MCF 10A (cell line): ENCODE measurements at regions not wholly inside any gene's neighbourhood (a gene's known extent, or its start where the extent isn't known, plus 50 kb on each side); places are given as distances from the start of the nearest gene placed in this dataset.
A peak's percentile ranks its signal among the peaks of the same experiment; 100 is the strongest.

Experiments
- BruUV-seq: library from RNA; stranded (reverse); fragments of 400-500 nt; replicated peaks from 2 replicates; lab custom pipeline; 2021; lab: Mats Ljungman, UMichigan
- CTCF ChIA-PET: fragments of 300-600 bp; sonication (Branson Sonifier 250); formaldehyde crosslinking; extraction: SDS; loops from one replicate; lab custom pipeline; 2021; ENCODE audit warnings: antibody characterized with exemption, inconsistent platforms; lab: Yijun Ruan, JAX
- POLR2A ChIA-PET: fragments of 300-600, 350-650 bp; sonication (Branson Sonifier 250); formaldehyde crosslinking; extraction: SDS; loops from one replicate; lab custom pipeline; 2020; ENCODE audit warnings: antibody characterized with exemption, inconsistent platforms; lab: Yijun Ruan, JAX
- DNase-seq: peaks from one replicate; pipeline ENCODE4 v3.0.0-alpha.2; 2018; ENCODE audit not compliant: unreplicated experiment
- H3K27ac Mint-ChIP-seq: one replicate; pipeline ENCODE4 v1.8.0; 2022; ENCODE audit warnings: mild to moderate bottlenecking, low read depth, mixed read lengths; ENCODE audit not compliant: unreplicated experiment
- H3K27me3 Mint-ChIP-seq: one replicate; pipeline ENCODE4 v1.8.0; 2022; ENCODE audit warnings: mixed read lengths; ENCODE audit not compliant: insufficient read depth, unreplicated experiment
- H3K36me3 Mint-ChIP-seq: one replicate; pipeline ENCODE4 v1.8.0; 2022; ENCODE audit warnings: mild to moderate bottlenecking, moderate library complexity, mixed read lengths; ENCODE audit not compliant: insufficient read depth, unreplicated experiment
- H3K4me1 Mint-ChIP-seq: one replicate; pipeline ENCODE4 v1.8.0; 2022; ENCODE audit warnings: mixed read lengths; ENCODE audit not compliant: insufficient read depth, unreplicated experiment
- H3K4me3 Mint-ChIP-seq: one replicate; pipeline ENCODE4 v1.8.0; 2022; ENCODE audit warnings: mild to moderate bottlenecking, moderate library complexity, mixed read lengths; ENCODE audit not compliant: unreplicated experiment
- H3K9me3 Mint-ChIP-seq: one replicate; pipeline ENCODE4 v1.8.0; 2022; ENCODE audit warnings: mixed read lengths; ENCODE audit not compliant: unreplicated experiment
- intact Hi-C: fragments of 100-400 bp; cut with micrococcal nuclease; formaldehyde crosslinking; loops from 2 replicates; pipeline ENCODE4 v1.14.1; 2022
- TF ChIP-seq, protein P1 (sequence below): fragments of 200-600 bp; IDR thresholded peaks from one replicate; pipeline ENCODE4 v1.8.0; 2022; ENCODE audit warnings: antibody characterized with exemption, mild to moderate bottlenecking; ENCODE audit not compliant: unreplicated experiment

- CTCF ChIA-PET: no interaction called here
- TF ChIP-seq, protein P1, sequence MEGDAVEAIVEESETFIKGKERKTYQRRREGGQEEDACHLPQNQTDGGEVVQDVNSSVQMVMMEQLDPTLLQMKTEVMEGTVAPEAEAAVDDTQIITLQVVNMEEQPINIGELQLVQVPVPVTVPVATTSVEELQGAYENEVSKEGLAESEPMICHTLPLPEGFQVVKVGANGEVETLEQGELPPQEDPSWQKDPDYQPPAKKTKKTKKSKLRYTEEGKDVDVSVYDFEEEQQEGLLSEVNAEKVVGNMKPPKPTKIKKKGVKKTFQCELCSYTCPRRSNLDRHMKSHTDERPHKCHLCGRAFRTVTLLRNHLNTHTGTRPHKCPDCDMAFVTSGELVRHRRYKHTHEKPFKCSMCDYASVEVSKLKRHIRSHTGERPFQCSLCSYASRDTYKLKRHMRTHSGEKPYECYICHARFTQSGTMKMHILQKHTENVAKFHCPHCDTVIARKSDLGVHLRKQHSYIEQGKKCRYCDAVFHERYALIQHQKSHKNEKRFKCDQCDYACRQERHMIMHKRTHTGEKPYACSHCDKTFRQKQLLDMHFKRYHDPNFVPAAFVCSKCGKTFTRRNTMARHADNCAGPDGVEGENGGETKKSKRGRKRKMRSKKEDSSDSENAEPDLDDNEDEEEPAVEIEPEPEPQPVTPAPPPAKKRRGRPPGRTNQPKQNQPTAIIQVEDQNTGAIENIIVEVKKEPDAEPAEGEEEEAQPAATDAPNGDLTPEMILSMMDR: no peak
- intact Hi-C loops: loop anchor here (5.0 kb wide), 1 partner anchor 484 kb away; no protein-coding TSS in a partner anchor
- Mint-ChIP-seq H3K4me3 (no peak overlapping the region), H3K36me3 (no peaks in the 10 kb centered on the region), H3K9me3 (no peaks in the 10 kb centered on the region), H3K27ac (no peak overlapping the region), H3K27me3 (peaks cover 81% of the 10 kb centered on the region), H3K4me1 (no peaks in the 10 kb centered on the region)
- no TSS peak for BruUV-seq
- DNase-seq: no peak
- POLR2A ChIA-PET: no interaction called here
Observed at GRCh38 chrX:39145859-39146258, 344.6 kb downstream of the MID1IP1 start.

GRCh38 chrX:39149761-39150160, 348.5 kb downstream of the MID1IP1 start:
- BruUV-seq: no TSS peak
- intact Hi-C loops: loop anchor here (1.0 to 5.0 kb wide), 5 partner anchors 162 to 487 kb away; partner anchors contain the start of gene MID1IP1

DNA sequence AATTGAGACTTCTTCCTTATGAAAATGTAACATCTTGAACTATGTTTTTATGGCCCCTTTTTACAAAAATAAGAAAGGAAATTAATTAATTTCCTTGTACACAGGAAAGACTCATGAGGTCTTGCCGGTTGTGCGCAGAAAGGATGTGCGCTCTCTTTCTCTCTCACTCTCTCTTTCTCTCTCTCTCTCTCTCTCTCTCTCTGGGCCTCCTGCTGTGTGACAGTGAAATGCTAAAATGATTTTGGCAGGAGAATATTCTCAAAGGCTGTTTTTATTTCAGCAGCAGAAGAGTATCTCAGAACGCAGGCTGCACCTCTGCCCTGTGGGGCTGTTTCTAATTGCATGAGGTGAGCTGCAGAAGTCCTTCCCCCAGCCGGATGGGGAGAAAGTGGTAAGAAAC, 349.0 kb downstream of the MID1IP1 start:
- Mint-ChIP-seq H3K27me3 (peaks cover 55% of the 10 kb centered on the region), H3K36me3 (no peaks in the 10 kb centered on the region), H3K9me3 (no peaks in the 10 kb centered on the region), H3K4me1 (no peaks in the 10 kb centered on the region), H3K4me3 (no peak overlapping the region), H3K27ac (no peak overlapping the region)
- POLR2A ChIA-PET: no interaction called here
- no TSS peak for BruUV-seq
- CTCF ChIA-PET: interaction anchor here (0.6 to 2.5 kb wide), 8 partner anchors 9 to 577 kb away, joined by 3 to 11 read pairs (median 3); no protein-coding TSS in a partner anchor
- no peak for DNase-seq
- intact Hi-C loops: loop anchor here (5.0 kb wide), 1 partner anchor 163 kb away; no protein-coding TSS in a partner anchor
- TF ChIP-seq, protein P1: no peak

More at GRCh38 chrX:39149761-39150160, 348.5 kb downstream of the MID1IP1 start:
- no peak overlapping the region for H3K27ac Mint-ChIP-seq
- H3K4me3 Mint-ChIP-seq: no peak overlapping the region
- CTCF ChIA-PET: interaction anchor here (0.6 to 1.7 kb wide), 6 partner anchors 10 to 1121 kb away, joined by 3 to 6 read pairs (median 3); no protein-coding TSS in a partner anchor
- H3K9me3 Mint-ChIP-seq: no peaks in the 10 kb centered on the region
- POLR2A ChIA-PET: no interaction called here
- TF ChIP-seq, protein P1: peak; percentile 71
- H3K4me1 Mint-ChIP-seq: no peaks in the 10 kb centered on the region
- no peaks in the 10 kb centered on the region for H3K36me3 Mint-ChIP-seq
- H3K27me3 Mint-ChIP-seq: peaks cover 59% of the 10 kb centered on the region
- DNase-seq: peak; percentile 62

GRCh38 chrX:39150621-39151020, 349.4 kb downstream of the MID1IP1 start:
- intact Hi-C loops: loop anchor here (5.0 kb wide), 1 partner anchor 163 kb away; no protein-coding TSS in a partner anchor
- Mint-ChIP-seq H3K36me3 (no peaks in the 10 kb centered on the region), H3K9me3 (no peaks in the 10 kb centered on the region), H3K4me1 (no peaks in the 10 kb centered on the region), H3K27me3 (peaks cover 51% of the 10 kb centered on the region), H3K4me3 (no peak overlapping the region), H3K27ac (no peak overlapping the region)
- TF ChIP-seq, protein P1: no peak
- no peak for DNase-seq
- POLR2A ChIA-PET: no interaction called here
- no TSS peak for BruUV-seq
- CTCF ChIA-PET: interaction anchor here (0.6 to 2.5 kb wide), 6 partner anchors 90 to 577 kb away, joined by 3 to 11 read pairs (median 4); no protein-coding TSS in a partner anchor
